DND-41 (cell line): ENCODE measurements at regions not wholly inside any gene's neighbourhood (a gene's known extent, or its start where the extent isn't known, plus 50 kb on each side); places are given as distances from the start of the nearest gene placed in this dataset.

ENCODE experiments used
- EZH2 ChIP-seq: IDR thresholded peaks from 3 replicates; pipeline ENCODE4 v1.6.1; 2012; ENCODE audit warnings: borderline replicate concordance, low read depth, mild to moderate bottlenecking, moderate library complexity, low read length, inconsistent platforms; ENCODE audit not compliant: severe bottlenecking
- TF ChIP-seq, protein P1 (sequence below): IDR thresholded peaks from 2 replicates; pipeline ENCODE4 v1.5.1; 2012; ENCODE audit warnings: borderline replicate concordance, low read length, moderate library complexity, mild to moderate bottlenecking; ENCODE audit not compliant: poor library complexity, severe bottlenecking; ENCODE audit errors: extremely low read depth

GRCh38 chr14:32265584-32265983 lies 62.5 kb upstream of the RNU6-8 start:
- TF ChIP-seq, protein P1, sequence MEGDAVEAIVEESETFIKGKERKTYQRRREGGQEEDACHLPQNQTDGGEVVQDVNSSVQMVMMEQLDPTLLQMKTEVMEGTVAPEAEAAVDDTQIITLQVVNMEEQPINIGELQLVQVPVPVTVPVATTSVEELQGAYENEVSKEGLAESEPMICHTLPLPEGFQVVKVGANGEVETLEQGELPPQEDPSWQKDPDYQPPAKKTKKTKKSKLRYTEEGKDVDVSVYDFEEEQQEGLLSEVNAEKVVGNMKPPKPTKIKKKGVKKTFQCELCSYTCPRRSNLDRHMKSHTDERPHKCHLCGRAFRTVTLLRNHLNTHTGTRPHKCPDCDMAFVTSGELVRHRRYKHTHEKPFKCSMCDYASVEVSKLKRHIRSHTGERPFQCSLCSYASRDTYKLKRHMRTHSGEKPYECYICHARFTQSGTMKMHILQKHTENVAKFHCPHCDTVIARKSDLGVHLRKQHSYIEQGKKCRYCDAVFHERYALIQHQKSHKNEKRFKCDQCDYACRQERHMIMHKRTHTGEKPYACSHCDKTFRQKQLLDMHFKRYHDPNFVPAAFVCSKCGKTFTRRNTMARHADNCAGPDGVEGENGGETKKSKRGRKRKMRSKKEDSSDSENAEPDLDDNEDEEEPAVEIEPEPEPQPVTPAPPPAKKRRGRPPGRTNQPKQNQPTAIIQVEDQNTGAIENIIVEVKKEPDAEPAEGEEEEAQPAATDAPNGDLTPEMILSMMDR, result no peak
- TF ChIP-seq EZH2, result no peak
